ENCODE measurements at regions not wholly inside any gene's neighbourhood (a gene's known extent, or its start where the extent isn't known, plus 50 kb on each side); places are given as distances from the start of the nearest gene placed in this dataset.

DNA sequence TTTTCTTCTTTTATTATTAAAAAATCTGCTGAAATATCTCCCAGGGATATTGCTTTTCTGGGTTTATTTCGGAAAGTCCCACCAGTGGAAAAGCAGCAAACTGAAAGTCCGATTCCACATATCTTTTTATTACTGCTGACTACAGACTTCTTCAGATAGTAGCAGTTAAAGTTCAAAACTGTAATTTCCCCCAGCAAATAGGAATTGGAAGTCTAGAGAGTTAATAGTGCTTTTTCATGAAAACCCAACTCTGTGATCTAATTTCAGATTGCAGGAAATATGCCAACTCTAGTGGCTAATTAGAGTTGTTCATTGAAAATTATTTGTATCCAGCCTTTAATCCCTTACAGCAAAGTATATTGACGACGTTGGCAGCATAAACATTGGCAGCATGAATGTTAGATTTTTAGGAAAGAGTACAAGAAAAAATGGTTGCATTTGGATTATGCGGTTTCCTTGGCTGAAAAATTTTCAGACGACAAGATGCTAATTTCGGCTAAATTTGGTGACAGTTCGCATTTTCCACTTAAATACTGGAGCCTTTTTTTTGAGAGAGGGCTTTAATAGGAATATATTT is 472.9 kb upstream of the CBLB start:
- no peak overlapping the region for H3K4me3 ChIP-seq (ENCODE audit: low read depth, low read length)
- no peak for DNase-seq (ENCODE audit: low read depth)
- TF ChIP-seq, protein P1, sequence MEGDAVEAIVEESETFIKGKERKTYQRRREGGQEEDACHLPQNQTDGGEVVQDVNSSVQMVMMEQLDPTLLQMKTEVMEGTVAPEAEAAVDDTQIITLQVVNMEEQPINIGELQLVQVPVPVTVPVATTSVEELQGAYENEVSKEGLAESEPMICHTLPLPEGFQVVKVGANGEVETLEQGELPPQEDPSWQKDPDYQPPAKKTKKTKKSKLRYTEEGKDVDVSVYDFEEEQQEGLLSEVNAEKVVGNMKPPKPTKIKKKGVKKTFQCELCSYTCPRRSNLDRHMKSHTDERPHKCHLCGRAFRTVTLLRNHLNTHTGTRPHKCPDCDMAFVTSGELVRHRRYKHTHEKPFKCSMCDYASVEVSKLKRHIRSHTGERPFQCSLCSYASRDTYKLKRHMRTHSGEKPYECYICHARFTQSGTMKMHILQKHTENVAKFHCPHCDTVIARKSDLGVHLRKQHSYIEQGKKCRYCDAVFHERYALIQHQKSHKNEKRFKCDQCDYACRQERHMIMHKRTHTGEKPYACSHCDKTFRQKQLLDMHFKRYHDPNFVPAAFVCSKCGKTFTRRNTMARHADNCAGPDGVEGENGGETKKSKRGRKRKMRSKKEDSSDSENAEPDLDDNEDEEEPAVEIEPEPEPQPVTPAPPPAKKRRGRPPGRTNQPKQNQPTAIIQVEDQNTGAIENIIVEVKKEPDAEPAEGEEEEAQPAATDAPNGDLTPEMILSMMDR (IDR thresholded peaks at IDR 0.05; ENCODE audit: control insufficient read depth, extremely low read depth, insufficient read depth): no peak

DNA sequence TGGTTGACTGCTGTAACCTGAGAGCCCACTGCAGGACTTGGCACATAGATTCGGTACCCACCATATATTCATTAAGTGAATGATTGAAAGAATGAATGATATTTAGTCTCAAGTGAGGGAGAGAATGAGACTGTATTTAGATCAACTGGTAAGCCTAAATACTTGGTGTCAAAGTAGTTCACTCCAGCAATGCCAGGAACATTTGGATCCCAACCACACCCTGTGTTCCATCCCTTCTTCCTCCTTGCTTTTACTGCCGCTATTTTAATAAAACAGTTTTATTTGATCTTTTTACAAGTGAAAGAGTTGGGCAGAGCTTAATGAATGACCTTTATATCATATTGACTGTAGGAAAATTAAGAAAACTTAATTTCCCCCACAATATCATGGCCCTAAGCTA is 473.6 kb upstream of the CBLB start:
- peak; percentile 63 for DNase-seq (ENCODE audit: low read depth)

DNA sequence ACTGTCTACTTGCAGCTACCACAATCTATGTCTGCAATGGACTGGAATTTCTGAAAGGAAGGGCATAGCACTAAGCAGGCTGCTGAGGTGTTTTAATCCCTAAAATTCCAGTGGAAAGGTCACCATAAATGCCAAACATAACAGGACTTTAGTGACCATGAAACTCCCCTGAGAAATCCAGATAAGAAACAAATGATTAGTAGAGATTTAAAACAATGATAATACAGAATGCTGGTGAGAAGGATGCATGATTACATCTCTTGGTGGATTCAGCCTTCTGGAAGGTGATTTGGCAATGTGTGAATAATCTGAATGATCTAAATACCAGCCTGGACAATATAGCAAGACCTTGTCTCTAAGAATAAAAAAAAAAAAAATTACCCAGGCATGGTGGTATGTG is 475.0 kb upstream of the CBLB start:
- no peak for DNase-seq (ENCODE audit: low read depth)
- TF ChIP-seq, protein P1 (IDR thresholded peaks at IDR 0.05; ENCODE audit: control insufficient read depth, extremely low read depth, insufficient read depth): no peak
- H3K4me3 ChIP-seq (ENCODE audit: low read depth, low read length): no peak overlapping the region

More for the DNA sequence above, 473.6 kb upstream of the CBLB start:
- TF ChIP-seq, protein P1 (IDR thresholded peaks at IDR 0.05; ENCODE audit: control insufficient read depth, extremely low read depth, insufficient read depth): no peak
- H3K4me3 ChIP-seq (ENCODE audit: low read depth, low read length): no peak overlapping the region

DNA sequence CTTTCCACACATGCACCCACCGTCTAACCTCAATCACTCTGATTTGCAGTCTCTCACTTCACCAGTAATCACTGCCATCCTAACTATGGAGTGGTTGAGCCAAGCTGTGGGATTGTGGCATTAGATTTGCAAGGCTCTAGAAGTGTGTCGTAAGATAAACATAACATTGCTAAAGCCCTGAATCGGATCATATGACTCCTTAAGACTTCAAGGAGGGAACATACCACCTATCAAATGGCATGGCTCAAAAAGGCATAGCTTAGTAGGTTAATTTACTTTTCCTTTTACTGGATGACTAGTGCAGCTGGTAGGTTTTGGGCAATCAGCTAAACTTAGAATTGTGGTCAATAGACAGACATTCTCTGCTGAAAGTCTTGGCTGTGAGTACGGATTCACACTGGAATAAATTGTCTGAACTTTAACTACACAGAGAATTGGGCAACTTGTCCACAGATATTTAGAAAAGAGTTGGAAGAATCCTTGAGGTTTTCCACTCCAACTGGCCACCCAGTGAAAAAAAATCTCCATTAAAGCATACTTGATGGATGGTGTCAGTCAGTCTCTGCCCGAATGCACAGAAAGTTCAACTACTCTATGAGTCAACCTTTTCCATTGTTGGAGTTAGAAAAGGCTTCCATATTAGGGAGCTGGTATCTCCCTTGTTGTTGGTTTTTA is 476.7 kb upstream of the CBLB start:
- TF ChIP-seq, protein P1 (IDR thresholded peaks at IDR 0.05; ENCODE audit: control insufficient read depth, extremely low read depth, insufficient read depth): no peak
- no peak overlapping the region for H3K4me3 ChIP-seq (ENCODE audit: low read depth, low read length)
- no peak for DNase-seq (ENCODE audit: low read depth)

DNA sequence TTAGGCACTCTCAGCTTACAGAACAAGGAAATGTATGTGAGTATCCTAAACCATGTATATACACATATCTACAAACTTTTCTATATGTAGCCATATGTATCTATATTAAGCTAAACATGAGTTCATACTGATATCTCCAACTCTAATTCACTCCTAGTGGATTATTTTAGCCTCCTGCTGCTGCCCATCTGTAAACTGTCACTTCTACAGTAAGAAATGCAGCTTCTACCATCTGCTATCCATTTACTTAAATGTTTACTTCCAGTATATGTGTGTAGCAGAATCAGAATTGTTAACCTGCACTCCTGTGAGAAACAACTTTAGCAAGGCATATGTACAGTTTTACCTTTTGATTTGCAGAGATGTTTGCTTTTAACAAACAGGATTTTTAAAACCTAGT is 478.5 kb upstream of the CBLB start:
- no peak overlapping the region for H3K4me3 ChIP-seq (ENCODE audit: low read depth, low read length)
- TF ChIP-seq, protein P1 (IDR thresholded peaks at IDR 0.05; ENCODE audit: control insufficient read depth, extremely low read depth, insufficient read depth): no peak
- DNase-seq (ENCODE audit: low read depth): no peak

DNA sequence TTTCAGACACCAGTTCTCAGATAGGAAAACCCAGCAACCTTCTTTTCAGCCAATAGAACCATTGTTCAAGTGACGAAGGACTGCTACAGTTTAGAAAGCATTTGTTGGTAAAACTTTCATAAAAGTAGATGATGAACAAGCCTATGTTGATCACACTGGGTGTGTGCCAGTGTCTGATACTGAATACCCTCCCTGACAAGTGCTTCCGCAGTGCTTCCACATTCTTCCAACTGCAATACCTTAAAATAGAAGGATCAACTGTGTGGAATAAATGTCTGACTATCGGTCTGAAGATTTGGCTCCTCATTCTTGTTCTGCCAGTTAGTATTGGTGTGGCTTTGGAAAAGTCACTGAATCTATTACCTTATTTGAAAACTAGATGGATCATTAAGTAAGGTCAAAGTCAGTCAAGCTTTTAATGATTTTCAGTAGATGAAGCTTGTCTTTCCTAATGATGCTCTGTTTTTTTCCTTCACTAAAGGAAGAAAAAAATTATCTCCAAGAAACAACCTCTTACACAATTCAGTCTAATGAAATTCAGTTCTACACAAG is 479.4 kb upstream of the CBLB start:
- TF ChIP-seq, protein P1 (IDR thresholded peaks at IDR 0.05; ENCODE audit: control insufficient read depth, extremely low read depth, insufficient read depth): no peak
- no peak overlapping the region for H3K4me3 ChIP-seq (ENCODE audit: low read depth, low read length)
- DNase-seq (ENCODE audit: low read depth): no peak

Measured in LNCaP clone FGC (cell line).